Brain microvascular endothelial cell (primary cell): ENCODE measurements at regions not wholly inside any gene's neighbourhood (a gene's known extent, or its start where the extent isn't known, plus 50 kb on each side); places are given as distances from the start of the nearest gene placed in this dataset.

Experiments
- DNase-seq: peaks from one replicate; pipeline ENCODE4 v3.0.0-alpha.2; 2020
- H3K27ac ChIP-seq: fragments of 250-450 bp; sonication (Bioruptor Pico); 2 replicates; pipeline ENCODE4 v1.5.1; 2020; ENCODE audit warnings: mild to moderate bottlenecking, moderate library complexity
- H3K27me3 ChIP-seq: fragments of 250-450 bp; sonication (Bioruptor Pico); replicated peaks from 2 replicates; pipeline ENCODE4 v1.5.1; 2020; ENCODE audit warnings: mild to moderate bottlenecking
- H3K36me3 ChIP-seq: fragments of 250-450 bp; sonication (Bioruptor Pico); replicated peaks from 2 replicates; pipeline ENCODE4 v1.5.1; 2020; ENCODE audit warnings: mild to moderate bottlenecking
- H3K4me3 ChIP-seq: 2 replicates; pipeline ENCODE4 v1.5.1; 2011; ENCODE audit warnings: low read depth, mild to moderate bottlenecking, control low read depth, low read length, moderate library complexity
- CTCF ChIP-seq: IDR thresholded peaks from 2 replicates; pipeline ENCODE4 v1.5.1; 2011; ENCODE audit warnings: low read depth, mild to moderate bottlenecking, moderate library complexity, low read length, control low read depth, inconsistent platforms; ENCODE audit errors: missing control alignments
- in situ Hi-C: cut with HindIII; loops from 2 replicates; pipeline ENCODE4 v1.10.0; 2017; ENCODE audit warnings: low sequenced_read_pairs, low pct_ligation_motif_present

- H3K4me3 ChIP-seq: no peak overlapping the region
- no peak overlapping the region for H3K27ac ChIP-seq
- no peaks in the 10 kb centered on the region for H3K27me3 ChIP-seq
- in situ Hi-C loops: no loop called here
- DNase-seq: no peak
- no peak for TF ChIP-seq CTCF
- no peaks in the 10 kb centered on the region for H3K36me3 ChIP-seq
Observed at GRCh38 chr5:39717176-39717897, 292.6 kb upstream of the DAB2 start.

- peak; percentile 69 for DNase-seq
- TF ChIP-seq CTCF: peak; percentile 72
- in situ Hi-C loops: no loop called here
Observed at GRCh38 chr5:39716532-39717028, 291.8 kb upstream of the DAB2 start.

GRCh38 chr5:39714036-39714698 lies 289.4 kb upstream of the DAB2 start:
- H3K36me3 ChIP-seq: no peaks in the 10 kb centered on the region
- H3K27ac ChIP-seq: no peak overlapping the region
- H3K27me3 ChIP-seq: no peaks in the 10 kb centered on the region
- no peak overlapping the region for H3K4me3 ChIP-seq
- peak; percentile 75 for TF ChIP-seq CTCF
- peak; percentile 72 for DNase-seq
- in situ Hi-C loops: no loop called here

More at GRCh38 chr5:39716532-39717028, 291.8 kb upstream of the DAB2 start:
- Histone ChIP-seq H3K27me3 (no peaks in the 10 kb centered on the region), H3K4me3 (no peak overlapping the region), H3K36me3 (no peaks in the 10 kb centered on the region), H3K27ac (no peak overlapping the region)

GRCh38 chr5:39713250-39713916 lies 288.6 kb upstream of the DAB2 start:
- no peak for TF ChIP-seq CTCF
- Histone ChIP-seq H3K27me3 (no peaks in the 10 kb centered on the region), H3K27ac (no peak overlapping the region), H3K4me3 (no peak overlapping the region), H3K36me3 (no peaks in the 10 kb centered on the region)
- no peak for DNase-seq
- in situ Hi-C loops: no loop called here

GRCh38 chr5:39712316-39713249 lies 287.8 kb upstream of the DAB2 start:
- in situ Hi-C loops: no loop called here
- no peak overlapping the region for H3K27ac ChIP-seq
- TF ChIP-seq CTCF: no peak
- no peak for DNase-seq
- H3K36me3 ChIP-seq: no peaks in the 10 kb centered on the region
- no peak overlapping the region for H3K4me3 ChIP-seq
- no peaks in the 10 kb centered on the region for H3K27me3 ChIP-seq
